ENCODE measurements at regions not wholly inside any gene's neighbourhood (a gene's known extent, or its start where the extent isn't known, plus 50 kb on each side); places are given as distances from the start of the nearest gene placed in this dataset.

- Histone ChIP-seq H3K4me2 (ENCODE audit: low read length) (no peak overlapping the region), H3K27ac (ENCODE audit: low read depth, low read length) (no peak overlapping the region), H4K20me1 (ENCODE audit: insufficient read depth) (no peaks in the 10 kb centered on the region), H2AFZ (ENCODE audit: low read depth, low read length, poor library complexity, severe bottlenecking) (no peak overlapping the region), H3K27me3 (ENCODE audit: insufficient read depth, low read length) (no peaks in the 10 kb centered on the region), H3K9me2 (ENCODE audit: insufficient read depth) (no peaks in the 10 kb centered on the region), H3K79me2 (ENCODE audit: insufficient read depth, low read length) (no peaks in the 10 kb centered on the region), H3K36me3 (ENCODE audit: control insufficient read depth in 1 of 2, insufficient read depth in 2 of 2, low read length in 2 of 2) (no peaks in the 10 kb centered on the region), H3K4me3 (replicated peaks in 1 of 2; ENCODE audit: low read depth in 1 of 2, low read length in 2 of 2) (no peak overlapping the region), H3K9ac (ENCODE audit: low read length) (no peak overlapping the region), H3K9me3 (ENCODE audit: control insufficient read depth in 1 of 2, insufficient read depth in 1 of 2, low read depth in 1 of 2, low read length in 2 of 2) (no peaks in the 10 kb centered on the region), H3K4me1 (ENCODE audit: control insufficient read depth in 1 of 2, insufficient read depth in 2 of 2, low read length in 2 of 2) (no peaks in the 10 kb centered on the region)
- DNase-seq (ENCODE audit: low read depth, low spot score) (no peak), ATAC-seq (no peak)
- CTCF ChIA-PET, result no interaction called here
- BruUV-seq (replicated peaks), result no TSS peak
- RAD21 ChIA-PET (ENCODE audit: low non-redundant PET in 1 of 2, low total read pairs in 2 of 2, uncharacterized antibody in 2 of 2, unreplicated experiment in 2 of 2), result no interaction called here
- intact Hi-C loops (cut with micrococcal nuclease), result no loop called here
- POLR2A ChIA-PET, result no interaction called here
- TF ChIP-seq SIN3A (IDR thresholded peaks at IDR 0.05; ENCODE audit: low read depth), result no peak
- TF ChIP-seq EGR1 (IDR thresholded peaks at IDR 0.05; ENCODE audit: low read depth), result no peak
- no peak for TF ChIP-seq ELF1 (IDR thresholded peaks at IDR 0.05; ENCODE audit: borderline replicate concordance, low read depth)
- no peak for TF ChIP-seq ZNF274 (IDR thresholded peaks at IDR 0.05; ENCODE audit: low read depth, low read length)
- TF ChIP-seq MAX (IDR thresholded peaks at IDR 0.05), result no peak
- no peak for TF ChIP-seq POLR2AphosphoS5 (IDR thresholded peaks at IDR 0.05; ENCODE audit: low read depth, low read length)
- no peak for TF ChIP-seq CTCF (IDR thresholded peaks at IDR 0.05 in 2 of 3, conservative IDR thresholded peaks at IDR 0.05 in 1 of 3; ENCODE audit: borderline replicate concordance in 1 of 3, insufficient read depth in 1 of 3, low read depth in 2 of 3, low read length in 2 of 3)
- TF ChIP-seq, protein P1, sequence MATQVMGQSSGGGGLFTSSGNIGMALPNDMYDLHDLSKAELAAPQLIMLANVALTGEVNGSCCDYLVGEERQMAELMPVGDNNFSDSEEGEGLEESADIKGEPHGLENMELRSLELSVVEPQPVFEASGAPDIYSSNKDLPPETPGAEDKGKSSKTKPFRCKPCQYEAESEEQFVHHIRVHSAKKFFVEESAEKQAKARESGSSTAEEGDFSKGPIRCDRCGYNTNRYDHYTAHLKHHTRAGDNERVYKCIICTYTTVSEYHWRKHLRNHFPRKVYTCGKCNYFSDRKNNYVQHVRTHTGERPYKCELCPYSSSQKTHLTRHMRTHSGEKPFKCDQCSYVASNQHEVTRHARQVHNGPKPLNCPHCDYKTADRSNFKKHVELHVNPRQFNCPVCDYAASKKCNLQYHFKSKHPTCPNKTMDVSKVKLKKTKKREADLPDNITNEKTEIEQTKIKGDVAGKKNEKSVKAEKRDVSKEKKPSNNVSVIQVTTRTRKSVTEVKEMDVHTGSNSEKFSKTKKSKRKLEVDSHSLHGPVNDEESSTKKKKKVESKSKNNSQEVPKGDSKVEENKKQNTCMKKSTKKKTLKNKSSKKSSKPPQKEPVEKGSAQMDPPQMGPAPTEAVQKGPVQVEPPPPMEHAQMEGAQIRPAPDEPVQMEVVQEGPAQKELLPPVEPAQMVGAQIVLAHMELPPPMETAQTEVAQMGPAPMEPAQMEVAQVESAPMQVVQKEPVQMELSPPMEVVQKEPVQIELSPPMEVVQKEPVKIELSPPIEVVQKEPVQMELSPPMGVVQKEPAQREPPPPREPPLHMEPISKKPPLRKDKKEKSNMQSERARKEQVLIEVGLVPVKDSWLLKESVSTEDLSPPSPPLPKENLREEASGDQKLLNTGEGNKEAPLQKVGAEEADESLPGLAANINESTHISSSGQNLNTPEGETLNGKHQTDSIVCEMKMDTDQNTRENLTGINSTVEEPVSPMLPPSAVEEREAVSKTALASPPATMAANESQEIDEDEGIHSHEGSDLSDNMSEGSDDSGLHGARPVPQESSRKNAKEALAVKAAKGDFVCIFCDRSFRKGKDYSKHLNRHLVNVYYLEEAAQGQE (IDR thresholded peaks at IDR 0.05; ENCODE audit: low read depth), result no peak
- no peak for TF ChIP-seq EZH2 (IDR thresholded peaks at IDR 0.05)
Observed at GRCh38 chrX:138298268-138298667, 413.2 kb downstream of the FGF13 start.
